Inflammatory macrophage treated with lipopolysaccharide for 1 hour (primary cell): ENCODE measurements at regions not wholly inside any gene's neighbourhood (a gene's known extent, or its start where the extent isn't known, plus 50 kb on each side); places are given as distances from the start of the nearest gene placed in this dataset.

Experiments
- DNase-seq, 2 donors: peaks; one replicate each; pipeline ENCODE4 v3.0.0-alpha.2; 2020 to 2022

DNA sequence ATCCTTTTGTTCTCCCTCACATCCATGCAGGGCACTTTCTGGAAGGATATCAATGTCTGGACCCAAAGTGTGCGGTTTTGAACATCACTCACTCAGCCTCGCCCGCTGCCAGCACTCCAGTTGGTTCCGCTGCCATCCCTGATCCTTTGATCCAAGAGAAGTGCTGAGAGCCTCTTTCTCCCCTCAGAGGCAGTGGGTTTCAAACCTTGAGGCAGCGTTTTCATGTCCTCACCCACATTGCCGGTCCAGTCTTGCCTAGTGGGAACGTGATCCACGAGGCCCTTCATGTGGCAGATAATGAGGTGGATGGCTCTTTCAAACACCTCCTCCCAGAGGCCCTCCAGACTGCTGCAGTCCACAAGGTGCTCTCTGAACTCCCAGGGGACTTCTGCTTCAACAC is 122.2 kb downstream of the ACTL8 start:
- no peak for DNase-seq

DNA sequence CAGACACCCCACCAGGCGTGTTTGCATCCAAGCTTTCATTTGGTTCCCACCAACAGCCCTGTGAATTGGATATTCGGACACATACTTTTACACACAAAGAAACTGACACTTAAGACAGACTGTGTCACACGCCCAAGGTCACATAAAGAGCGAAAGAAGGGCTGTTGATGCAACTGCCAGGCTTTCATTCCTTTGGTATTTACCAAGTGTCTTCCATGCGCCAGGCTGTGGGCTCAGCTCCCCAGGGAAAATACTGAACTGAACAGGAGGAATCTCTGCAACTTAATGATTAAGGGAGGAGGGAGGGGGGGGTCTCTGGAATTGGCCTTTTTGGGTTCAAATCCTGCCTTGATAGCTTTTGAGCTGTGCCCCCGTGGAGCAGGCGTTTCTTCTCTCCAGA is 122.8 kb downstream of the ACTL8 start:
- no peak for DNase-seq

DNA sequence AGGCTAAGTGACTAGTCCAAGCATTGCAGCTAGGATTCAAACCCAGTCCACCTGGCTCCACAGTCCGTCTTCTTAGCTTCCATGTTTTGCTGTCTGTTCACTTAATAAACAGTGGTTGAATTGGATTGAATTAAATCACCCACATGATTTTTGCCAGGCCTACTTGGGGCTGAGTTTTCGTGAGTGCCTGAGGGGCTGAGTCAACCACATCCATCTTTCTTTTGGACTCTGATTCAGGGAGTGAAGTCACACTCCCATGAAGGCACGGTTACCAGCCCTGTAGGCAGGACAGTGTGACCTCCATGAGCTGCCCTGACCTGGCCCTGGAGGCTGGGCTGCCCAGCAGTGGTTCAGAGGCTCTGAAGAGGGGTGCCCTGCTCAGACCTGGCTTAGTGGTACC is 123.7 kb downstream of the ACTL8 start:
- no peak for DNase-seq

DNA sequence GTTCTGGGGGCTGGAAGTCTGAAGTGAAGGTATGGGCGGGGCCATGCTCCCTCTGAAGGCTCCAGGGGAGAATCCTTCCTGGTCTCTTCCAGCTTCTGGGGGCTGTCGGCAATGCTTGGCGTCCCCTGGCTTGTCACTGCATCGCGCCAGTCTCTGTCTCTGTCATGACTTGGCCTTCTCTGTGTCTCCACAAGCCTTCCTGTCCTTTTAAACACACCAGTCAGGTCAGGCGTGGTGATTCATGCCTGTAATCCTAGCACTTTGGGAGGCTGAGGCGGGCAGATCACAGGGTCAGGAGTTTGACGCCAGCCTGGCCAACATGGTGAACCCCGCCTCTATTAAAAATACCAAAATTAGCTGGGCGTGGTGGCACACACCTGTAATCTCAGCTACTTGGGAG is 125.3 kb downstream of the ACTL8 start:
- no peak for DNase-seq

DNA sequence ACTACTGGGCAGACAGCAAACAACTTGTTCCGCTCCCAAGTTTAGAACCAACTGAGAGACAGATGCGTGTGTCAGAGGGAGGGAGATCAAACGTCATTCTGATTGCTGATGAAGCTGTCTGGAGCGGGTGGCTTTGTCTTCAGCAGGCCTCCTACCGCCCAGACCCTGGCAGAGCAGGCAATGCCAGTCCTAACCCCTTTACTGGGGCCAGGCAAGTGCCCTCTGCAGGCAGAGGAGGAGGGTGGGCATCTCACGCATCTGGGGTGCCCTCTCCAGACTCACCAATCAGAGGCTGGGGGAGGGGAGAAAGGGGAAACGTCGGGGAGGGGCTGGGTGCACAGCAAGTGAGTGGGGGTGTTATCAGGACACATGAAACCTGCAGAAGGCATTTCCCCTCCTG is 126.6 kb downstream of the ACTL8 start:
- DNase-seq: no peak

DNA sequence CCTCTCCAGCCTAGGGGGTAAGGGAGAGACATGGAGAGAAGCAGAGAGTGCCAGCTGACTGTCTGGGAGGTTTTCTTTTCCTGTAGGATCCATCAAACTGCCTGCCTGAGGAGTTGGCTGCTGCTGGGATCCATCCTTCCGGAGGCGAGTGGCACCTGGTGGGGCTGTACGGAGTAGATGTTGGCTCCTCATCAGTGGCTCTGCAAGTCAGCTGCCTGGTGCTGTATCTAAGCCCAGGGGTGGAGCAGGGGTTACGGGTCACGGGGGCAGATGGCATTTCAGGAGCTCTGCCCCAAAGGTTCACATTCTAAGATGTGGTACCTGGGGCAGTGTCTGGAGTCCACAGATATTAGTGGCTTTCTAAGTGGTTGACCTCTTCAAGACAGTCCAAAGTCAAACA is 128.0 kb downstream of the ACTL8 start:
- no peak for DNase-seq

DNA sequence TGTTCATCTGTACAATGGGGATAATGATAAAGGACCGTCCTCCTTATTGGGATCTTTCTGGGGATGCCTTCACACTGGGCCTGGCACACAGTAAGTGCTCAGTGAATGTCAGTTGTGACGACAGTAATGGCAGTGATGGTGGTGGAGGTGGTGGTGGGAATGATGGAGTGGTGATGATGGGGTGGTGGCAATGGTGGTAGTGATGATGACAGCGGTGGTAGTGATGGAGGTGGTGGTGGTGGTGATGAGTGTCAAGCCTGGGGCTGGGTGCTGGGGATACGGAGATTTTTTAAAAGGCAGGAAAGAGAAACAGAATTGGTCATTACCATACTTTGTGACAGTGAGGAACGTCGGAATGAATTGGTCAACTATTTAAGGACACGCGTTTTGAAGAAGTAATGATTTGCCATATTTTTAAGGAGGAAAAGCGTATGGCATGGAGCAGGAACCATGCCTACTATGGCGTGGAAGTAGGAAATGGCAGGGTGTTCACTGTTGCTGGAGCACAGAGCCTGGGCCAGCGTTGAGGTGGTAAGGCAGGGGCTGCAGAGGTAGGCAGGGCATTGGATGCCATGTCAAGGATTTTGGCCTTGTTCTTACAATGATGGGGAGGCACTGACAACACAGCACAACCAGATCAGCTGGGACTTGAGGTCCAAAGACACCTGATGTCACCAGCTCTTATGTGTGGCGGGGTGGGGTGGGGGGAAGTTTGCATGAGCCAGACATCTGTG is 128.7 kb downstream of the ACTL8 start:
- no peak for DNase-seq

DNA sequence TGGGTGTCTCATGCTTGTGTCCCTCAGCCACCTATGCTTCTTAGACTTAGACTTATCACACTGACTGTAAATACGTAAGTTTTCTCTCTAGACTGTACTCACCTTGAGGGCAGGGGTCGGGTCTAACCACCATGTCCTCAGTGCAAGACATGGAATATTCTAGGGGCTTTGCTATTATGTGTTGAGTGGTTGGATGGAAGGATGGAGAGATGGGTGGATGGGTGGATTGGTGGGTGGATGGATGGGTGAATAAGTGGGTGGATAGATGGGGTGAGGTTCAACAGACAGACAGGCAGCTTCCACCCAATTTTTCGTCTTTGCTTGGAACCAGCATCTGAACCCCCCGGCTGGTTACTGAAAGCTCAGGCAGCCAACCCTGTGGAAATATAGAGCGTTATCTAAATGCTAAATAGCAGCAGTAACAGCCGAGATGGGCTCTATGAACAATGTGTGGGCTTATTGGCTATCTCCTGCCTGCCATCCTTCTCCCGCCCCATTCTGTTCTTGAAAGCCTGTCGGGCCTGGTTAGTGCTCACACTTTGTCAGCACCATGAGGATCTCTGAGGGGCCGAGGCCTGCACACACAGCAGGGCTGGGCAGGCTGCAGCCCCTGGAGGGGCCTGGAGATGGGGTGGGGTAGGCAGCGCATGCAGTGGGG is 130.7 kb downstream of the ACTL8 start:
- no peak for DNase-seq

DNA sequence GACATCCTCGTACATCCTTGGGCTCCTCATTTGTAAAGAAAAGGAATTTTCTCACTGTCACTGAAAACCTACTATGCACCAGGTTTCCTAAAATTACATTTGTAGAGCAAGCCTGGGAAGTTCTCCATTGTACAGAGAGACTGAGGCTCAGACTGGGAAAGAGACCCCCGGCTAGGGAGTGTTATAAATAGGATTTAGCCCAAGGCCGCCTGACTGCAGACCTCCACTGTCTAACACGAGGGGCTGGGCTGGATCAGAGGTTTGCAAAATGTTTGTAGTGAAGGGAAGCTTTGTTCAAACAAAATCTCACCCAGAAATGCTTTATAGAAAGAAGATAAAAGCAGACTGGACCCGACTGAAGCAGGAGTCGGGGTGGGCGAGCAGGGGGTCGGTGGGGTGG is 131.3 kb downstream of the ACTL8 start:
- DNase-seq: no peak

DNA sequence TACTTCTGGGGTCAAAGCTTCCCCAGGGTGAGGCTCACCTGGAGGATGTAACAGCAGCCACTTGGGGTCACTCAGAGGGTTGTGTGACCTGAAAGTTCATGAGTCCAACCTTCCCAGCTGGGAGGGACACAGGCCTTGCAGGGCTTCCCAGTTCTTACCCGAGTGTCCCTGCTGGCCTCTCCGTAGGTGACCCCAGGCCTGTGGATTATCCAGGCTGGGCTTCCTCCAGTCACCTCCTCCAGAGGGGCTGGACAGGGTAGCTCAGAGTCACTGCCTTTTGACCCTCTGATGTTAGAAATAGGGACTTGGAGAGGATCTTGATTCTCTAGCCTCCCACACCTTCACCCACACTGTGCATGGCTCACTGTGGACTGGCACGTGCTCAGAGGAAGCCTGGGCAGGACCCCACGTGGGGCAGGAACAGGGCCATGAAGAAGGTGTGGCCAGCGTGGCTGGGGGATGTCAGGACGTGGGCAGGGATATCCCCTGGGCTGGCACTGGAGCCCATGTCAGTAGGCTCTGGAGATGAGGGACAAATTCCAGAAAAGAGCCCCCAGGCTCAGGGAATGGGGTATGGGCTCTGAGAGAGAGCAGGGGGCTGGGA is 131.8 kb downstream of the ACTL8 start:
- no peak for DNase-seq

DNA sequence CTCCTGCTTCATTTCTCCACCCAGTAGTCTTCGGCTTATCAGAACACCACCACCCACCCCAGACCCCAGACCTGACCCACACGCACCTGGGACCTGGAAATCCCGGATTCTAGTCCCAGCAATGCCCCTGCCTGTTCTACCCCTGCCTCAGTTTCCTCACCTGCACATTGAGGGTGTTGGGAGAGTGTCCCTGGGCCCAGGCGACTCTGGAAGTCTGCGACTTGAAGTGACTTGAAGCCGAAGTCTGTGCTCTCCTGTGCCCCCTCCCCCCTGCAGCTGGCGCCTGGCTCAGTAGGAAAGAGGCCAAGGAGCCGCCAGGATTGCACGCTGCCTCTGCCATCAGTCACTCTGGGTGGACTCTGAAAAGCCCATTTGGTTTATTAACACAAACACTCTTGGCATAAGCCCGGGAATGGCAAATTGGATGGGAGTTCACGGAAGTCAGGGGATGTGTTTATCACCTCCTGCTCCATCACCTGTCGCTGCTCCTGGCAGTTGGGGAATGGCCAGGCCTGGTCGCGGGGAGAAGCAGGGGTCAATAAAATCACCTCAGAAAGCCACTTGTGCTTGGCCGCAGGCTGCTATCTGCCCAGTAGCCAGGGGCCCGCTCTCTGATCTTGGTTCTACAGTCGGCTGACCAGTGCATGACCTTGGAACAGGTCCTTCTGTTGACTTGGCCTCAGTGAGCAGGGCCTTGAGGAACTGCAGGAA is 132.7 kb downstream of the ACTL8 start:
- DNase-seq: no peak

DNA sequence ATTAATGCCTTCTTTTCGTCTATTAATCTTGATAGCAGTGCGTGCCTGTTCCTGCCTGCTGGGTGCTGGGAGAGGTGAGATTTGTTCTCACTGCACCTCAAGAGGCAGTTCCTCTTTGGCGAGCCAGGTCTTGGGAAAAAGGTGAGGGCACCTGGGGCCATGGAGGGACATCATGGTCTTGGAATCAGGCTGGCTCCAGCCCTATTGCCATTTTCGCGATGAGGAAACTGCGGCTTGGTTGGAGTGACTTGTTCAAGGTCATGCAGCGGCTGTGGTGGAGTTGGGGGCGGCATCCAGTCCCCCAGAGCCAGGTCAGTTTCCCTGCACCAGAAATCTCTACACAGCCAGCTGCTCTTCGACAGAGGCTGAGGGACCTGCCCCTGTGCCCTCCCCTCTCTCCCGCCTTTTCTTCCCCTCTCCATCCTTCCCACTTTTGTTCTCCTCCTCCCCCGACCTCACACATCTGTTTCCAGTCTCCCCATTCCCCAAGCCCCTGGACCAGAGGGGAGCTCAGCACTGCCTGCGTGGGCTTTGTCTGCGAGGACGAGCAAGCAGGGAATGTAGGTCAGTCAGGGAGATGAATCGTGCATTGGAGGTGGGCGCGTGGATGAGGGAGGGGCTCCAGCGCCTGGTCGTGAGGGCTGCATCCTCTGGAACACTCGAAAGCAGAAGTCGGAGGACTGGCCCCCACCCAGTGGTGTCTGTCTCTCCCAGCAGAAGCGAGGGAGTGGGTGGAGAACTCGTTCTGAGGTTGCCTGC is 135.1 kb downstream of the ACTL8 start:
- no peak for DNase-seq

DNA sequence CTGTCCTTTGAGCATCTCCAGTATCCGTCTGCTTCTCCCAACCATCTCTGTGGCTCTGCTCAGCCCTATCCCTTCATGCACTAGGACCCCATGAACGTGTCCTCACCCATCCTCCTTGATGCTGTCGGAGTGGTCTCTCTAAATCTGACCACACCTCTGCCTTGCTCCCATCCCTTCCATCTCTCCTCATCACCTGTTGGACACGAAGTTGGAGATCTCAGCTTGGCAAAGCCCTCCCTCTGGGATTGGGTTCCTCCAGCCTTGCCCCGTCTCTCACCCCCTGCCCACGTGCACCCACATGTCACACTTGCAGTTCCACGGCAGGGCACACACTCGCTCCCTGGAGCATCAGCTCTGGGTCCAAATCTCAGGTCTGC is 135.7 kb downstream of the ACTL8 start:
- no peak for DNase-seq

DNA sequence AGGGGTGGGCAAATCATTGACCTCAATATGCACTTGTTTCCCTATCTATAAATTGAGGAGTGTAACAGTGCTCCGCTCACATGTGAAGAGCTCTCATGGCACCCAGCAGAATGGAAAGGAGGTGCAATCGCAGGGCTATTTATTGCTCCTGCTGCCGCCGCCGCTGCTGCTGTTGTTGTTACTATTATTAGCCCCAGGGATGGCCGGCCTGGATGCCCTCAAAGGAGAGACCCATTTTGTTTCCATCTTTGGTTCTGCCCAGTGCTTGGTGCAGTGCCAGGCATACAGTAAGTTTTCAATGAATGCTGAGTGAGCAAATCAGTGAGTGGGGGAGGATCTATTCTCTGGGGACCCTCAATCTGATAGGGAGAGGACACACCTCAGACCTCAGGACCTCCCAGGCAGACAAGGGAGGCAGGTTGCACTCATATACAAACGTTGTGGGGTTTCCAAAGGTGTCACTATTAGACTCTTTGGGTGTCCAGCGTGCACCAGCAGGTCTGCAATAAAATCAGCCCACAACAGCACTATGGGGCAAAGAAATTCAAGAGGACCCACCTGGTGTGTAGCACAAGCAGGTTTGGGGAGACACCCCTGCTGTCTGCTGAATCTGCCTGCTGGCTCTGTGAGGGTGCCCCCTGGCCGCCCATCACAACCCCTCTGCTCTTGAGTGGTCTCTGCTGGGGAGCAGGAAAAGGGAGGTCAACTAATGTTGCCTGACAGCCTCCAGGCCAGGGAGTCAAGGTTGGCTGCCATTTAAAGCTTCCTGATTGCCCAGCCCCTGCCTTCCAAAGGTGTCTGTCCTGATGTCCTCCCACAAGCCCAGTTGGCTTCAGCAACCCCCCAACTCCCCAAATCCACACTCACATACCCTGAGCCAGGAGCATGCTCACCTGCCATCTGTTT is 136.3 kb downstream of the ACTL8 start:
- DNase-seq: no peak

DNA sequence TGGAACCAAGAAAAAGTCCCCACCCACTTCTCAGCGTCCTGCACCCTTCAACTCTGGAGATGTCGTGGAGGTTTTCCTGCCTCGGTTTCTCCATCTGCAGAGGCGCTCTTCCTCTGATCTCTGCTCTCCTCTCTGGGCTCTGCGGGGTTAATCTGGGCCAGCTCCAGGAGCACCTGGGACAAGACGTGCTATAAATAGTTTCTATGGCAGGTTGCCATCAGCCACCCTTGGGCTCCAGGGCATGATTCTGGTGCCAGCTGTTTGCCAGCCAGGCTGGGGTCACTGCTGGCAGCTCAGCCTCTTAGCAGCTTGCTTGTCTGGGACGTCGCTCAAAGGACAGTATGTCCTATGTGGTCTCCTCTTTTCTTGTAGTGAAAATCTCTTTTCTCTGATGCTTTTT is 137.1 kb downstream of the ACTL8 start:
- DNase-seq: no peak

DNA sequence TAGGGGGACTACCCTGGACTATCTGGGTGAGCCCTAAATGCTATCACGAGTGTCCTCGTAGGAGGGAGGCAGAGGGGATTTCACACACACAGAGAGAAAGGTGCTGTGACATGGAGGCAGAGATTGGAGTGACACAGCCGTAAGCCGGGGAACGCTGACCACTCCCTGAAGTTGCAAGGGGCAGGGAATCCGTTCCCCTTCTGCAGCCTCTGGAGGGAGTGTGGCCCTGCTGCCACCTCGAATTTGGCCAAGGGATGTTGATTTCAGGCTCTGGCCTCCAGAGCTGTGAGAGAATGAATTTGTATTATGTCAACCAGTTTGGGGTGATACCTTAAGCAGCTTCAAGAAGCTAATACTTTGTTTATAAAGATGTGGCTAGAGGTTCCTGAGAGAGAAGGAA is 137.7 kb downstream of the ACTL8 start:
- DNase-seq: no peak

DNA sequence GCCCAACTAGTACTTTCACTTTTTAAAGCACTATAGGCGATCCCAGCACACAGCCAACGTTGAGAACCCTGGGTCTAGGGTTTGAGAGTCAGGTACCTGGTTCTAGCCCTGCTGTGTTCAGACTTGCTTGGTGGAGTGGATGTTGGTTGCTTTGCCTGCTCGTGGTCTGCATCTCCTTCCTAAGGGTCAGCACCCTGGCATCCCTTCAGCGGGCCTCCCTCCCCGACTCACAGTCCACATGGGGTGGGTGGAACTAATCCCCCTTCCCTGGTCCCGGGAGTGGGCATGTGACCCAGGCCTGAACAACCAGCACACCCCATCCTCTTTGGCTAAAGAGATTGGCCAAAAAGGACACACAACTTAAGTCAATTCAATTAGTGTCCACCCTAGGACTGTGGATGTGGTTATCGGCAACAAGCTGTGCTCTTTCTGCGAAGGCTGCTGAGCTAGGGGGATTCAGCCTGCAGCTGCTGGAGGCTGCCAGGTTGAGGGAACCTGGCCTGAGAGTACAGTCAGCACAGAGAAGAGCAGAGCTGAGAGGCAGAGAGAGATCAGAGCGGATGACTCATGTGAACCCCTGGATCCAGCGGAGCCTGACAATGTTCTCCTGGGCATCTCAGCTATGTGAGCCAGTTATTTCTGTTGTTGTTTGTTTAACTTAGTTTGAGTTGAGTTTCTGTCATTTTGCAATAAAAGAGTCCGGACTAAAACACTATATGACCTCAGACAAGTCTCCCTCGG is 138.9 kb downstream of the ACTL8 start:
- DNase-seq: no peak

DNA sequence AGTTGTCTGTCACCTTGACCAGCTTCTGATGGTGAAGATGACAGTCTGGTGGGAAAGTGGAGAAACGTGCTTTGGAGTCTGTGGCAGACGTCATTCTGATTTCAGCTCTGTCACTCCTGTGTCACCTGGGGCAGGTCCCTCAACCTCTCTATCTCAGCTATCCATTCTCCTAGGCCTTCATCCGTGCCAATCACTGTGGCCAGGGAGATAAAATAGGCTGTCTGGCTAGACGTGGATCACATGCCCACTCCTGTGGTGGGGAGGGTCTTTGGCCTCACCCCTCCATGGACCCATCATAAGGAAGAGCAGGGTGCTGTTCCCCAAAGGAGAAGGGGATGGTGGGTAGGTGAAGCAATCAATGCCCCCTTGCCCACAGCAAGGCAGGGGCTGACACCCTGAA is 140.3 kb downstream of the ACTL8 start:
- DNase-seq: no peak

DNA sequence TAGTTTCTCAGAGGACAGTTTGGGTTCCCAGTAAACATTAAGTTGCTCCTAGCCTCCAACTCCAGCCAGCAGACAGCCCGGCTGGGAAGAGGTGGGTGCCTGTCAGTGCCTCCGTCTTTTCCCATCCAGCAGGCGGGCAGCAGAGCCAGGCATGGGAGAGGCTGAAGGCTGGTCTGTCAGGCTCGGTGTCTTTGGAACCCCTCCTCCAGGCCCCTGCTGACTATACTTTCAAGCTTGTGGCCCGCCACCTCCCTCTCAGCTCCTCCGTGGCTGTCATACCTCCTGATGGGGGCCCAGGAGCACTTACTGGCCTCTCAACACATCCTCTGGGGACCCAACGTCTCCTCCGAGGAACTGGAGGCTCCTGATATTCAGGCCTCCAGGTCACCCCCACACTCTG is 140.9 kb downstream of the ACTL8 start:
- DNase-seq: no peak

DNA sequence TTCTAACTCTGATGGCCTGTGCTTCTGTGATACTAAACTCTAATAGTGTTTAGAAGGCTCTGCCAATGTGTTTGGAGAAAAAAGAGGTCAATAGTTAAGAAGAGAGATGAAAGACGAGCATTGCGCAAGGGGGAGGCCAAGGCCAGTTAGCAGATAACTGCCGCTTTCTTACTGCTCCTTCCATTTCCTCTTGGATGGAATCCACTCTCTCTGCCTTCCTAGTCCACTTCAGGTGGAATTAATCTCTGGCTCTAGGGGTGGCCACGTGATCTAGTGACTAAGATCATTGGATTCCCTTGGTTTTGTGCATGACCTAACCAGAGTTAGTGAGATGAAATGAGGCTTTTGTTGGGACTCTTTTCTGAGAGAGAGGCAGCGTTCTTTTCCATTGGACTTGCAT is 148.3 kb downstream of the ACTL8 start:
- DNase-seq: no peak

DNA sequence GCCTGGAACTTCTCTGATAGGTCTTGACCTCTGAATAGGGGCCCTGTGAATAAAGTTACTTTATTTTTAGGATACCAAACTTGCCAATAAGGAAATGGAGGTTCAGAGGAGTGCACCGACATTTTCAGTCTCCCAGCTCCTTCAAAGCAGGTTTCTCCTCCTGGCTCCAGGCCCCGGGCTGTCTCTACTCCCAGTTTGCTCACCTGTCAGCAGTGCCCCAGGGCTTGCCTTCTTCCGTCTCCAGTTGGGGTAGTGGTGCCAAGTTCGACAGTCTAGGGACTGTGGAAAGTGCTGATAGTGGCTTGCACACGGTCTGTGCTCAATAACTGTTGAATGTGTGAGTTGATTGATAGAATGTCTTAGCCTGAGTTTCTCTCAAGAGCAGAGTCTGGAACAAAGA is 149.2 kb downstream of the ACTL8 start:
- DNase-seq: no peak
